ENCODE measurements at regions not wholly inside any gene's neighbourhood (a gene's known extent, or its start where the extent isn't known, plus 50 kb on each side); places are given as distances from the start of the nearest gene placed in this dataset.

- in situ Hi-C loops (cut with MboI; ENCODE audit: low pct_unique_long_range_greater_than_20kb, low sequenced_read_pairs), result no loop called here
- no peak for DNase-seq
These were observed 1010.6 kb upstream of the C9orf72 start for GRCh38 chr9:28583832-28584231.

DNA sequence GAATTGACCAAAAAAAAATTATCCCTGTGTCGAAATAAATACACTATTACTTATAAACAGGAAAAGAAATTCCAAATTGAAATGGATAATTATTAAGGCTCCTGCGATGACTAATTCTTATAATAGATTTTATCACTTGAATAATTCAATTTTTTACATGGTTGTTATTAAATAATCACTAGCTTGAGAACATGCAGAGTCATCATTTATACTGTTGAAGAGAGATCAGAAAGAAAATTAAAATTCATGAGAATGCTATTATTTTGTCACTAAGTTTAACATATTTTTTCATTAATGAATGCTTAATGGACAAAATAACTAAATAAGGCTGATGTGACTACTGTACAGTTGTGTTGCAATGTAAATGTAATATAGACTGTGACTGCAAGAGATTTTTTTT is 1011.3 kb upstream of the C9orf72 start:
- in situ Hi-C loops (cut with MboI; ENCODE audit: low pct_unique_long_range_greater_than_20kb, low sequenced_read_pairs), result no loop called here
- DNase-seq, result no peak

- no peak for DNase-seq
- in situ Hi-C loops (cut with MboI; ENCODE audit: low pct_unique_long_range_greater_than_20kb, low sequenced_read_pairs), result no loop called here
These were observed 1013.8 kb upstream of the C9orf72 start for GRCh38 chr9:28587052-28587451.

DNA sequence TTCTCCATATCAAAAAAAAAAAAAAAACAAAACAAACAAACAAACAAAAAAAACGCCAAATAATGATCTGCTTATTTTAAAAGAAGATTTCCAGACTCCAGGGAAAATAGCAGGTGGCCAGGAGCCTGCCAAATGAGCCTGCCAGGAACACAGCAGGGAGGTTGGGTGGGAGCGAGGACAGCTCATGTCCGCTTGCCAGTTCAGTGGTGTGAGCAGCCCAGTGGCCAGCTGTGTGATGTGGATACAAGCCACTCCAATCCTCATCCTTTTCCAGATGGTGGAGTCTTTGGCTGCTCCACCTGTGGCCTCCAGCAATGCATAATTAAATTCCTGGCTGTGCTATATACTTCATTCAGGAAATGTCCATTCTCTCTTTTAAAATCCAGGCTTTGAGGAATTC is 1025.1 kb upstream of the C9orf72 start:
- in situ Hi-C loops (cut with MboI; ENCODE audit: low pct_unique_long_range_greater_than_20kb, low sequenced_read_pairs), result no loop called here
- no peak for DNase-seq

- in situ Hi-C loops (cut with MboI; ENCODE audit: low pct_unique_long_range_greater_than_20kb, low sequenced_read_pairs), result no loop called here
These were observed 1026.9 kb upstream of the C9orf72 start for GRCh38 chr9:28600226-28600625.

GRCh38 chr9:28607843-28608242 is 1034.6 kb upstream of the C9orf72 start:
- in situ Hi-C loops (cut with MboI; ENCODE audit: low pct_unique_long_range_greater_than_20kb, low sequenced_read_pairs), result no loop called here
- DNase-seq, result no peak

More at GRCh38 chr9:28600226-28600625, 1026.9 kb upstream of the C9orf72 start:
- no peak for DNase-seq

DNA sequence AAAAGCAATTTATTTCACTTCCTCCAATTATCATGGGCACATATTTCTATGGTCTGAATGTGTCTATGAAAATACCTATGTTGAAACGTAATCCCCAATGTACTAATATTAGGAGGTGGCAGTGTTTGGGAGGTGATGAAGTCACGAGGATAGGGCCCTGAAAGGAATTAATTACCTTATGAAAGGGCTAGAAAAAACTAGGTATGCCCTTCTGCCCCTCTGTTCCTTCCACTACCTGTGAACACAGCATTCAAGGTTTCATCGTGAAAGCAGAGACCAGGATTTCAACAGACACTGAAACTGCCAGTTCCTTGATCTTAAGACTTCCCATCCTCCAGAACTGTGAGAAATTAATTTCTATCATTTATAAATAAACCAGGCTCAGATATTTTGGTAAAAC is 1037.1 kb upstream of the C9orf72 start:
- DNase-seq, result no peak
- in situ Hi-C loops (cut with MboI; ENCODE audit: low pct_unique_long_range_greater_than_20kb, low sequenced_read_pairs), result no loop called here

DNA sequence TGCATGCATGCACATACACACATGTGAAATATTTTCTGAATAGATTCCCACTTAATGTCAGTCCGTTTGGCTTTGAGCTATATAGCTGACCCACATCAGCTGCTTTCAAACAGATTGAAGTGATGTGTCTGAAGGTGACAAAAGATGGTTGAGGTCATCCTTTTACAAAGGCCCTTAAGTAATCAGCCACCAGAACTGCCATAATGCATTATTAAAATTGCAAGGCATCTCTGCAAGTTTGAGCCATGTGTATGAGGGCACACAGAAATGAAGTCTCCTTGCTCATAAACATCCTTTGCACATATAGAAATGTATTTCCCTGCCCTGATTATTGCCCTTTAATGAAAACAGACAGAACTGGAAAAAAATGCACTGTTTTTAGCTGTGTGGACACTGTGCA is 1043.0 kb upstream of the C9orf72 start:
- DNase-seq, result no peak
- in situ Hi-C loops (cut with MboI; ENCODE audit: low pct_unique_long_range_greater_than_20kb, low sequenced_read_pairs), result no loop called here

- in situ Hi-C loops (cut with MboI; ENCODE audit: low pct_unique_long_range_greater_than_20kb, low sequenced_read_pairs), result no loop called here
These were observed 1046.7 kb upstream of the C9orf72 start for GRCh38 chr9:28620011-28620410.

GRCh38 chr9:28620661-28621060 is 1047.4 kb upstream of the C9orf72 start:
- in situ Hi-C loops (cut with MboI; ENCODE audit: low pct_unique_long_range_greater_than_20kb, low sequenced_read_pairs), result no loop called here
- no peak for DNase-seq

More at GRCh38 chr9:28620011-28620410, 1046.7 kb upstream of the C9orf72 start:
- no peak for DNase-seq

DNA sequence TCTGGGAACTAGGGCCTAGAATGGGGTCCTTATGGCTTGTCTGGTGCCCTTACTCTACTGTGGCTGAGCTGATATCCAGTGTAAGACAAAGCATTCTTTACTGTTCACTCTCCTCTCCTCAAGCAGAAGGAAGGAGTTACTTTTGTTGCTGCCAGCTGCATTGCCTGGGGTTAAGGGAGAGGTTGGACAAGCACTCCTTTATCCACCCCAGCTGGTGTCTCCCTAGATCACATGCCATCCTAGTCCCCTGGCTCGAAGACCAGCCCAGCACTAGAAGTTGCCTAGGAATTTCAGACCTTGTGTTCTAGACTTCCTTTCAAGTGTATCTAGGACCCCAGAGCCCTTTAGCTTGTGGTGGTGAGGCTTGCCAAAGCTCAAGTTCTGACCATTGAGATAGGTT is 1051.5 kb upstream of the C9orf72 start:
- DNase-seq, result no peak
- in situ Hi-C loops (cut with MboI; ENCODE audit: low pct_unique_long_range_greater_than_20kb, low sequenced_read_pairs), result no loop called here

DNA sequence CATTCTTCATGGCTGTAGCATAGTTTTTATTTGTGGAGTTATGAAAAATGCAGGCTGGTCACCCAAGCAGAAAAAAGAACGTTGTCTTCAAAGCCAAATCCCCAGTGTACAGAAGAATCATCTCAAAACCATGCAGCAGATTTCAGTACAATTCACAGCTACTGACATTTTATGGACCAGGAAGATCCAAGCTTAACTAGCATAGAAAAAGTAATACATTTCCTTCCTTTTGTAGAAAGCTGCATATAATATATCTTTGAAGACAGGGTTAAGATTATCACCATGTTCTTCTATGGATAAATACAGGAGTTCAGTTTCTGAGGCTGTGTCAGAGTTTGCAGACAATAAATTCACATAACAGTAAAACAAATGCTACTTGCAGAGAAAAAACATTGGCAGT is 1054.8 kb upstream of the C9orf72 start:
- in situ Hi-C loops (cut with MboI; ENCODE audit: low pct_unique_long_range_greater_than_20kb, low sequenced_read_pairs), result no loop called here
- DNase-seq, result no peak

DNA sequence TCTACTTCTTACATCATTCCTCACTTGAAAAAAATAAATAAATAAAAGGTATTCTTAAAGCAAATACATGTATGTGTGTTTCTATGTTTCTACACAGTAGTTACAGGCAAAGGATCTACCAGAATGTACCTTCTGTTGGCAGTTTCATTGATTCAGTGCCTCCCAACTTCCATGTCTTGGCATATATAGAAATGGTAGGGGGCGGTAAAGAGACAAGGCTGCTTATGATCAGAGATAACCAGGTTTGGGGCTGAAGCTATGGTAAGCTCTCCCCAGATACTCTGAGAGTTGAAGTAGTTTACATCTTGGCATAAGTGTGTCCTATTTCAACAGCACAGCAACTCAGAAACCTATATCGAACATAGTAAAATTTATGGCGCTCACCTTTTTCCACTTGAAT is 1075.4 kb upstream of the C9orf72 start:
- in situ Hi-C loops (cut with MboI; ENCODE audit: low pct_unique_long_range_greater_than_20kb, low sequenced_read_pairs), result no loop called here
- DNase-seq, result peak; percentile 15

DNA sequence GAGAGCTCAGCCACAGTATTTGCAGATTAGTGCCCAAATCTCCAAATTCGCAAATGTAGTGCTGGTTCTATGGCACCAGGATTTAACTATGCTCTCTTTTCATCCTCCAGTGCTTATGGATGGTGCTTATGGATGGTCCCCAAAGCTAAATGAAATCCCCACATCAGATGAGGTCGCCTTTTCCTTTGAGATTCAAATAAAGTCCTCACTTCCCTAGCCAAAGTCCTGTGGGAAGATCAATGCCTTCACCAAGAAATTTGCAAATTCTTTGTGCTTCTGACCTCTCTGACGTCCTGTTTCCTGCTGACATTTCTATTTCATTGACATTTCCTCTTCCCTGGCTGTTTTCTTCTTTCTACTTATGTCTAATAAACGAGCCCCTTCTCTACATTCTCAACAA is 1077.0 kb upstream of the C9orf72 start:
- in situ Hi-C loops (cut with MboI; ENCODE audit: low pct_unique_long_range_greater_than_20kb, low sequenced_read_pairs), result no loop called here
- DNase-seq, result no peak

DNA sequence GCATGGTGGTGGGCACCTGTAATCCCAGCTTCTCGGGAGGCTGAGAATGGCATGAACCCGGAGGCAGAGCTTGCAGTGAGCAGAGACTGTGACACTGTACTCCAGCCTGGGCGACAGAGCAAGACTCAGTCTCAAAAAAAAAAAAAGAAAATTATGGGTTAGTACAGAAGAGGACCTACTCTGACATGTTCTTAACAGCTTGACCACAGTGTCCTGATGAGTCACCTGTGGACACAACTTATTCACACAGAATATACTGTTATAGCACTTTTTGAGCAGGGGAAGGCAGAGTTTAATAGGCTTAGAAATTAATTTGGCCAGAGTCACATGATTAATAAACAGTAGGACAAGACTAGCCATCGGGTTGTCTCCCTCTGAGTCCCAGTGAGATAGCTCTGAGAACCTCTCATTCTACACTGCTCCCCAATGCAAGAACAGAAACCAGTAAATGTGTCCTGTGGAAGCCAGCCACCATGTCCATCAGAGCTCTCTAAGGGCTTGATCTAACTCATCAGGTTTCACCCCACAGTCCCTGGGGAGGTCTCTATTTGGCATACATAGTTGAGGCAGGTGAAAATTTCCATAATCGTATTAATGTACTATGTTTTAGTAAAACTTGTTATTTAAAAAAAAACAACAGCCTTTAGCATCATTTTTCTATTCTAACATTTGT is 1077.9 kb upstream of the C9orf72 start:
- in situ Hi-C loops (cut with MboI; ENCODE audit: low pct_unique_long_range_greater_than_20kb, low sequenced_read_pairs), result no loop called here

DNA sequence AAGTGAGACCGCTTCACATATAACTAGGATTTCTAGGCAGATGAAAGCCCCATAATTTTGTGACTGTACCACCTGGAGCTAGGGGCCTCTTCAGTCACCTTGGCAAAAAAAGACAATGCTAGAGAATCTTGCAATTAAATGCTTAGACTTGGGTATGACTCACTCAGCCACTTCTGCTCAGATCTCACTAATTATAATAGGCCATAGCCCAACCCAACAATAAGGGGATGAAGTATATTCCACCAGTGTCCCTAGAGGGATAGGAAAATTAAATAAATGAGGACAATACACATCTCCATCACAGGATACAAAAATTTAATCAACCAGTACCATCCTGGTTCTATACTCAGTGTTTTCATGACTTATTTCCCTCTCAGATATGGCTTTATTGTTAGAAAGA is 1079.9 kb upstream of the C9orf72 start:
- no peak for DNase-seq
- in situ Hi-C loops (cut with MboI; ENCODE audit: low pct_unique_long_range_greater_than_20kb, low sequenced_read_pairs), result no loop called here

More for the DNA sequence above, 1077.9 kb upstream of the C9orf72 start:
- DNase-seq, result no peak

DNA sequence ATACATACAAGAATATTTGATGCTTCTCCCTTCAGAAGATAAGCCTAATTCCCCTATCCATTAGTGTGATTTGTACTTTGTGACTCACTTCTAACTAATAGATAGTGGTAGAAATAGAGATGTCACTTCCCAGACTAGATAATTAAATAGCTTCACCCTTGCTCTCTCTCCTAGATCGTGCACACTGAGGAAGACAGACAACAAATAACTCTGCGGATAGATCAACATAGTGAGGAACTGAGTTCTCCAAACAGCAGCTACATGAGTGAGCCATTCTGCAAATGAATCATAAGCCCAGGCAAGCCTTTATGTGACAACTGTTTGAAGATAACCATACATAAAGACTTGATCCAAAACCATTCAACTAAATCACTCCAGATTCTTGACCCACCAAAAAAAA is 1083.4 kb upstream of the C9orf72 start:
- DNase-seq, result no peak
- in situ Hi-C loops (cut with MboI; ENCODE audit: low pct_unique_long_range_greater_than_20kb, low sequenced_read_pairs), result no loop called here

GRCh38 chr9:28661853-28662252 is 1088.6 kb upstream of the C9orf72 start:
- in situ Hi-C loops (cut with MboI; ENCODE audit: low pct_unique_long_range_greater_than_20kb, low sequenced_read_pairs), result no loop called here
- DNase-seq, result no peak

DNA sequence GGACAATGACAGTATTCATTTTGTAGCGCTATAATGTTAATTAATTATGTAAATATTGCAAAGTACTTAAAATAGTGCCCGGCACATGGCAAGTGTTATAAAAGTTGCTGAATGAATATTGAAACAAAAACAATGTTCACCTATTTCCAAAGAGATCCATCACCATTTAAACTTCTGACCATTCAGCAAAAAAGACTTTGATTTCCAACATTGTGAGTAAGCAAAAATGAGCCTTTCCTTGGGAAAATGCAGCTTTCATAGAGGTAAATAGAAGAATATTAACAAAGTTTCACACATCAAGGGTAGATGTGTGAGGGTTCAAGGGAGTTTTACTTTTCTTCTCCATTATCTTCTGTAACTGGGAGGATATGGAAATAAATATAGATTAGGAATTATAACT is 1089.4 kb upstream of the C9orf72 start:
- no peak for DNase-seq
- in situ Hi-C loops (cut with MboI; ENCODE audit: low pct_unique_long_range_greater_than_20kb, low sequenced_read_pairs), result no loop called here

GRCh38 chr9:28668158-28668557 is 1094.9 kb upstream of the C9orf72 start:
- DNase-seq, result no peak
- in situ Hi-C loops (cut with MboI; ENCODE audit: low pct_unique_long_range_greater_than_20kb, low sequenced_read_pairs), result no loop called here

- no peak for DNase-seq
- in situ Hi-C loops (cut with MboI; ENCODE audit: low pct_unique_long_range_greater_than_20kb, low sequenced_read_pairs), result no loop called here
These were observed 1097.7 kb upstream of the C9orf72 start for GRCh38 chr9:28671000-28671399.
